SK-N-SH treated with all-trans-retinoic acid at 6 μM for 48 hours (cell line): ENCODE measurements at regions not wholly inside any gene's neighbourhood (a gene's known extent, or its start where the extent isn't known, plus 50 kb on each side); places are given as distances from the start of the nearest gene placed in this dataset.

Experiments used
- CREB5 ChIP-seq: fragments of 250-450 bp; sonication (Bioruptor Pico); IDR thresholded peaks from 2 replicates; pipeline ENCODE4 v1.5.1; 2020; ENCODE audit warnings: low read depth, mild to moderate bottlenecking, moderate library complexity
- CSRNP3 ChIP-seq: fragments of 250-450 bp; sonication (Bioruptor Pico); IDR thresholded peaks from 2 replicates; pipeline ENCODE4 v1.5.1; 2021; ENCODE audit warnings: mild to moderate bottlenecking, moderate library complexity
- OSR1 ChIP-seq: fragments of 250-450 bp; sonication (Bioruptor Pico); IDR thresholded peaks from 2 replicates; pipeline ENCODE4 v1.8.0; 2022; ENCODE audit warnings: moderate library complexity, mild to moderate bottlenecking, inconsistent platforms
- PATZ1 ChIP-seq: fragments of 250-450 bp; sonication (Bioruptor Pico); IDR thresholded peaks from 2 replicates; pipeline ENCODE4 v1.8.0; 2020; ENCODE audit warnings: mild to moderate bottlenecking, moderate library complexity, borderline replicate concordance
- RARB ChIP-seq: fragments of 250-450 bp; sonication (Bioruptor Pico); IDR thresholded peaks from 2 replicates; pipeline ENCODE4 v1.8.0; 2021; ENCODE audit warnings: mild to moderate bottlenecking, moderate library complexity
- TSHZ2 ChIP-seq: fragments of 250-450 bp; sonication (Bioruptor Pico); IDR thresholded peaks from 2 replicates; pipeline ENCODE4 v1.5.0; 2020; ENCODE audit warnings: mild to moderate bottlenecking, moderate library complexity
- ZC3H10 ChIP-seq: fragments of 250-450 bp; sonication (Bioruptor Pico); IDR thresholded peaks from 2 replicates; pipeline ENCODE4 v1.5.1; 2021; ENCODE audit warnings: mild to moderate bottlenecking, moderate library complexity
- ZFP3 ChIP-seq: fragments of 250-450 bp; sonication (Bioruptor Pico); IDR thresholded peaks from 2 replicates; pipeline ENCODE4 v1.5.0; 2020; ENCODE audit warnings: mild to moderate bottlenecking, moderate library complexity
- ZFP30 ChIP-seq: fragments of 450-650 bp; formaldehyde crosslinking; IDR thresholded peaks from 2 replicates; pipeline ENCODE4 v1.5.0; 2022; ENCODE audit warnings: mild to moderate bottlenecking, moderate library complexity

GRCh38 chr7:79979437-79979836 is 155.2 kb upstream of the GNAI1 start:
- TF ChIP-seq ZFP30 (CRISPR knock-in tag) (no peak), ZFP3 (no peak), OSR1 (CRISPR knock-in tag) (no peak), TSHZ2 (CRISPR knock-in tag) (no peak), CREB5 (CRISPR knock-in tag) (no peak), CSRNP3 (CRISPR knock-in tag) (no peak), RARB (CRISPR knock-in tag) (no peak), ZC3H10 (CRISPR knock-in tag) (no peak), PATZ1 (no peak)
